ELF-1 (cell line): ENCODE measurements at regions not wholly inside any gene's neighbourhood (a gene's known extent, or its start where the extent isn't known, plus 50 kb on each side); places are given as distances from the start of the nearest gene placed in this dataset.

Experiments used
- DNase-seq: peaks from one replicate; pipeline ENCODE4 v3.0.0-alpha.2; 2016; ENCODE audit warnings: low read depth, low spot score

DNA sequence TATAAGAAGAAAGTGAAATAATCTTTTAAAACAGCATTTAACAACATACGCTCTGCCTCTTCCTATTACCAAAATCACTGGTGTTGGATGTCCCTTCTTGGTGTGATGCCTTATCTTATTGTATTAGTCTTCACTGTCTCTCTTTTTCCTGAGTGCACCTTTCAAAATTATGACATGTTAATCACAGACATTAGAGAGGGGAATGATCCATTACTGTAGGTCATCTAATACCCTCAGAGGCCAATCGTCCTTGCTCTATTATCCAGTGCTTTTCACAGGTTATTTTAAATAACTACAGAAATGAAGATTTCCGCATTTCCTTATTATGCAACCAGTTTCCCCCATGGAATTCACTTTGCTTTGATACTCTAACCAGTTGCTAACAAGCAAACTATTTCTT lies 1292.7 kb downstream of the MAT2B start:
- DNase-seq, result no peak

DNA sequence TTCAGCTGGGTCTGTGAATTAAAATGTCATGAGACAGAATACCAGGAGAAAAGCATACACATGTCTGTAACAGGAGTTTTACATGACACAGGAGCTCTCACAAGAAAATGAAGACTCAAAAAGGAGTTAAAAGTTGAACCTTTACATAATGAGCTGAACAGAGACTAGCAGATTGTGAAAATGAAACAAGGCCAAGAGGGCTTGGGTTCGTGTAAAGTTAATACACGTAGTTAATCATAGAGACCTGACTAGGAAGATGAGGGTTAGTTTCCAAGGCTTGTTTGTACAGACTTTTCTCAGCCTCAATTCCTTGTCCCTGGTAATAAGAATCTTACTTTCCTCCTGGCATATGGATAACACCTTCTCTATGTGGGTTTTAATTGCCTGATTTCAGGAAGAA lies 1294.0 kb downstream of the MAT2B start:
- DNase-seq, result no peak

DNA sequence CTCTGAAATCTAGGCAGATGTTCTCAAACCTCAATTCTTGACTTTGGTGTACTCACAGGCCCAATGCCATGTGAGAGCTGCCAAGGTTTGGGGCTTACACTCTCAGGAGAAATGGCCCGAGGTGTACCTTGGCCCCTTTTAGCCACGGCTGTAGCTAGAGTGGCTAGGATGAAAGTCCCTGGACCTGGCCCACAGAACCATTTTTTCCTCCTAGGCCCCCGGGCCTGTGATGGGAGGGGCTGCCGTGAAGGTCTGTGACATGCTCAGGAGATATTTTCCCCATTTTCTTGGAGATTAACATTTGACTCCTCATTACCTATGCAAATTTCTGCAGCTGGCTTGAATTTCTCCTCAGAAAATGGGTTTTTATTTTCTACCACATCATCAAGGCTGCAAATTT lies 1296.5 kb downstream of the MAT2B start:
- no peak for DNase-seq

DNA sequence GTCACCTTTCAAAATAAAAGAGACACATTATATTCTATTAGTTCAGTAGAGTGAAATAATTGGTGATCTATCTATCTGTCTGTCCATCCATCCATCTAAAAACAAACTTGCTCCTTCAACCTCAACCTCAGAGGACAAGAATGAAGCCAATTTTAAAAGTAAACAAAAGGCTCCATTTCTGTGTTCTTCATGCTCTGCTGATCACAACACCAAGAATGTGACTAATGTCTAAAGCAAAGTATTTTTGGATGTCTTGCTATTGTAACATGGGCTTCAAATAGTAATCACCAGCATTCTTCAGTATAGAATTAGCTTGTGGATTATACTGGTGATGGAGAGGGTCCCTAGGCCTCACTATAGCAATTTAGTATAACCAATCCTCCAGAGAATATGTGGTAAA lies 1304.4 kb downstream of the MAT2B start:
- DNase-seq, result no peak

DNA sequence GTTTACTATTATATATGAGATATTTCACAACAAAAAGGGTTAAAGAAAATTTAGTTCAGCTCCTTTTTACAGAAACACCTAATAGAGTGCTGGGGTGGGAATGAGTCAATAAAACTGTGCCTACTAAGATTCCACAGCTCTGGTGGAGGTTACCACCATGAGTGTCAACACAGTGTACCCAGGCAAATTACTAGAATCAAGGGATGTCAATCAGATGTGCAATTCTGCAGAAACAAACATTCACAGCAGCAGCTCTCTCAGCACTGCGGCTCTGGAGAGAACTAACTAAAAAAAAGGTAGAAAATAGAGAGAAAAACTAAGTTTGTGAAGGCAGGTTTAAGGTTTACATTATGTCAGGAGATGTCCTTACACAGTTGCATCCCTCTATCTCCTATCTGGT lies 1313.0 kb downstream of the MAT2B start:
- DNase-seq, result no peak

DNA sequence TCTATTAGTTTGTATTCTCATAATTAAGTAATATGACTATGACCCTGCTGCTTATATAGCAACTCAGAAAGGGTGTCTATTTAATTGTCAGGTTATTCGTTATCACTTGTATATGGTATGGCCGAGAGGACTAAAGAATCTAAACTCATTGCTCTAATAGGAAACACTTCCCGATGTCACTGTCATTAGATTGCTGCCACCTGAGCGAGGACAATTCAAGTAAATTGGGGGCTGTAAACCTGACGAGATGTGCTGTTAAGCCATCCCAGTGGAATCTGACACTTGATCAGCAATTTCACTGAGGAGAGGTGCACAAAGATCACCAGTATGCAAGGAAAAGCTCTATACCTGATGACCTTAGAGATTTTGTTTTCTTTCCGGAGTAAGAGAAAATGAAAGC lies 1319.3 kb downstream of the MAT2B start:
- no peak for DNase-seq

DNA sequence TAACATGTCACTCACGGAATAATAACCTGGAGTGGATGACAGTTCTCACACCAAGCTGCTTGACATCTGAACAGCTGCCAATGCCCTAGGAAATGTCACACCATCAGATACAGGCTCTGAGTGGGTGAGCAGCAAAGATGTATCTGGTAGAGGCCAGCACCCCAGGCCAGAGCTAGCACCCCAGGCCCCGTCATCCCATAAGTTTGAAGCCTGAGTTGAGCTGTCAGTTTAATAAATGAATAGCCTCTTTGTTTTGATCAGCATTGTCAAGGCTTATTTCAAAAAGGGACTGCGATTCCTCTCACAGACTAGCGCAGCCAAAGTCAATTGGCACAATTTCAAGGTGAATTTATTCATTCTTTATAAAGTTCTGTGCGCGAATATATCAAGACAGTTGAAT lies 1327.1 kb downstream of the MAT2B start:
- DNase-seq, result no peak

DNA sequence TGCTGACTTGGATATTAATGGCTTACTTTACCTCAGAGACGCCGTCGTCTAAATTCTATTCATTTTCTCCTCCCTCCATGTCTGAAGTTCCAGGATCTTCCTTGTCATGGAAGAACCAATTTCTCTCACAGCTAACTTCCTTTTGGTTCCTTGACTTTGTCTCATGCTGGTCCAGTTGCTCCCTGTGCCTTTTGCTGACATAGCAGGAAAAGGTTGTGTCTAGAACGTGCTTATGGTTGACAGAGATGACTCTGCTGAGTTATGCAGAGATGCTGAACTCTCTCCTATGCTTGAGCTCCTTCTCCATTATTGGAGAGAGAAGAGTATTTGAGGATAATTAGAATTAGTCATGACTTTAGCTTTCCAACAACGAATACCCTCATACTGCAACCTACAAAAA lies 1338.9 kb downstream of the MAT2B start:
- DNase-seq, result no peak

DNA sequence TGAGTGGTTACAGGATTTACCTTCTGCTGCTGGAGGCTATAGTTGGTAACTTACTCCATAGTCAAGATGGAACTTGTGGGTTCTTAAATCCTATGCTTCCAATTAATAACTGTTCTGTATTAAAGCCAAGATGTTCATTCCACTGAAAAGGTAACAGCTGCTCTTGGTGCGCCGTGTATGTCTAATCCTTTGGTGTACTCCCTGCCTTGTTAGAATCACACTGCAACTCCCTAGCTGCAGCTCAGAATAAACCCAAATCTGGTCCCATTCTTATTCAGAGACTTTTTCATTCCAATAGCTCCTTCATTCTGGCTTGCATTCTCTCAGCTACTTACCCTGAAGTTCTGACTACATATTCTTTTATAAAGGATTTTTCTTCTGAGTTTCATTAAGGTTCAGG lies 1355.5 kb downstream of the MAT2B start:
- no peak for DNase-seq

DNA sequence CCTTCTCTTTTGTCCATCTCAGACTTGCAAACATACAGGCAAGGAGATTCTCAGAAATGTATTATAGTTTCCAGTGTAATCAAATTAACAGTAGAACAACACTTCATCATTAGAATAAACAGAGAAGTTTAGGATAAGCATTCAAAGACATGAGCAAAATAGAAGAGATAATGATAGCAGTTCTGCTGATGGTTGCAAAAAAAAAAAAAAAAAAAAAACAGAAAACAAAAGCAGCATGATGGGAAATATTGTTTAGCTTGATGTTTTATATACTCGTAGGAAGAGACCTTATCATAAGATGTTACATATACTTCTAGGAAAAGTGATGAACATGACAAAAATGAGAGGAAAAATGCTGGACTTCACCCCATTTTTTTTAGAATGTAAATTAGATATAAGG lies 1356.2 kb downstream of the MAT2B start:
- DNase-seq, result no peak

DNA sequence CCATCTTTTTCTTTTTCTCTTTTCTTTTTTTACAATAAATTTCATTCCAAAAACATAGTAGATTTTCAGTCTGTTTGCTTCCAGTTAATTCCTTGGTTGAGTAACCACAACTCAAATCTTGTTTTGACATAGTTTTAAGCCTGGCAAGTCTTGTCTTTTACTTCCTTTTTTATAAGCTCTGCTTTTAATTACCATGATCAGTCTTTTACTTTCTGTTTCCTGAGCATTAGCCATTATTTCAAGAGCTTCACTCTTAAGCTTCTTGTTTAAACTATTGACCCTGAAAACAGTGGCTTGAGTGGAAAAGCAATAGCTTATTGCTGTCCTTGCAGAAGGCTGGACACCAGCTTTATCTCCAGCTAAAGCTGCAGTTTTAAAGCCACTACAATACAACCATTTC lies 1363.3 kb downstream of the MAT2B start:
- no peak for DNase-seq

DNA sequence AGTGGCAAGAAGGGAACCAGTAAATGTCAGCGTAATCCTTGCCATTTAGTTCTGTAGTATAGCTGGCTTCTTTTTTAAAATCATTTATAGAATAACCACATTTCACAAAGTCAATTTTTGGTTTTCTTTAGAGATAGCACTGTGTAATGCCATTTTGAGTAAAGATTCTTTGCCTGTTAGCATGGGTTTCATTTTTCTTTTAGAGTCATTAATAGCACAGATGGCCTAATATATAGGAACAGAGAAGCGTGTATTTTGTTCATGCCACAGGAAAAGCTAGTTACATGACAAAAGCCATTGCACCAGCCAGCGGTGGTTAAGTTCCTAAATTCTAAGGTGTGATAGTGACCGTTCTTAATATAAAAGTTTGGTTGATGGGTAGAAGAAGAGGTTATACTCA lies 1363.9 kb downstream of the MAT2B start:
- no peak for DNase-seq

DNA sequence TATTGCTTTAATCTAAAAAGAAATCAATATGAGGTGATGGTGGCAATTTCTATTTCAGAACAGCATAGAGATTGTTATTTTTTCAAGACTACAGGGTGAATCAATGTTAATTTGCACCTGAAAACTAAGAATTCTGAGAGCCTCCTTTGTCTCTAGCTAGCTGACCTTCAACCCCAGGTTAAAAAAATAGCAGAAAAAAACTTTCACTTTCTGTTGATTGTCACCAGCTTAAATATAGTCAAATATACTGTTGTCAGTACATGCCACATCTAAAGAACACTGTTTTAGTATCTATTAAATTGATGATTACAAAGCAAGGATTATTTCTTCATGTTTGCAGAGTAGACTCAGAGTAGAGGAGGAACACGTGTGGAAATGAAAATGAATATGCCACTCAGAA lies 1371.4 kb downstream of the MAT2B start:
- DNase-seq, result no peak

DNA sequence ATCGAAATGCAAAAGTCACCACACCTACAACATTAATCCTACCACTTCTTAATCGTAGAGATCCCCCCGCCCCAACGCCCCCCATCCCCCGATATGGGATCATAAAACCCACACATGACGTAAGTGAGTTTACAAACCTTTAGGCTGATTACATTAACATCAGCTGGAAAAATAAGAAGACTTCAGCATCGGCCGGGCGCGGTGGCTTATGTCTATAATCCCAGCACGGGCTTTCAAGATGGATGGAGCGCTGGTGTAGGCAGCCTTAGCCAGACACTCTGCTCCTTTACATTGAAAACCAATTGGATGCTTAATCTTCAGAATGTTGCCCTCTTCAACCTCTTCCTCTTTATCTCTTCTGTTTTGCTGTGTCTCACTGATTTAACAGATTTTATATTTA lies 1376.0 kb downstream of the MAT2B start:
- no peak for DNase-seq

DNA sequence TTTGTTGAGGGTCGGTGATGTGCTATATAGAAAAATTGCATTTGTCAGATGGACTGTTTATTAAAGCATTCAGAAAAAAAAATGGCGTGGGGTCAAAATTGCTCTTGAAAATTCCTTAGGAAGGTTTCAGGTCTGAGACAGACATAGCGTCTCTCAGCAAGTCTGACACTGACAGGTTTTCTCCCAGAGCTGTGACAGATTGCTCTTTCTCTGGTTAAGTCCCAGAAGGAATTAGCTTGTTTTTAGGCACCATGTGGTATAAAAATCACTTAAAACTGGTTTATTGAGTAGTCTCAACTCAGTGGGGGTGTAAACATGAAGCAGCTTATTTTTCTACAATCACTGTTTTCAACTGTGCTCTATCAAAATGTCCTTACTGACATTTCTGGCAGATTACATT lies 1379.8 kb downstream of the MAT2B start:
- DNase-seq, result no peak

DNA sequence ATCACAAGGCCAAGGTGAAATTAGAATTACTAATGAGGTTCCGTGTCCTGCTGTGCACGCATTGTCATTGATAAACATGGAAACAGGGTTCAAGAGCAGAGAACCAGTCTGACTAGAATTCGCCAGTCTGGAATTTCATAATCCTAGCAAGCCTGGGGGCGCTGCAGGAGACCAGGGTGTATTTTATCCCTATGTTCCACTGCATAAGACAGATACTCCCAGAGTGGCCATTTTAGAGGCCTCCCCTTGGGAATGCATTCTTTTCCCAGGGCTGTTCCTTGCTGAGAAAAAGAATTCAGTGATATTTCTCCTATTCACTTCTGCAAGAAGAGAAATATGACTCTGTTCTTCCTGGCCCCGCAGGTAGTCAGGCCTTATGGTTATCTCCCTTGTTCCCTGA lies 1387.7 kb downstream of the MAT2B start:
- DNase-seq, result peak; percentile 12

DNA sequence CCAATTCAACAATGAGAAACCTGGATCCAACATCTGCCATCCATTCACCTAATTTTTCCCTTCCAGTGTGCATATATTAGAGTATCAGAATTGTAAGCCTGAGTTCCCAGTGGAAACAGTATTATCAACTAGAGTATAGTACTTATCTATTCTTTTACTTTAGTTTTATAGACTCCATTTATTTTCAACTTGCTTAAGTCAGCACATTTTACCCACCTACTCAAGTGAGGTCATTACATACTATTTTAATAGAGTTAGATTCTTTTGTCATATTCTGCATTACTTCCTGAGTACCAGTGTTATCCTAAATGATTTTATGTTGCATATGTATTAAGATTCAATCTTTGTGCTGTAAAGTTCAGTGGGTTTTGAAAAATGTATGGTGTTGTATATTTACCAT lies 1393.3 kb downstream of the MAT2B start:
- DNase-seq, result no peak

DNA sequence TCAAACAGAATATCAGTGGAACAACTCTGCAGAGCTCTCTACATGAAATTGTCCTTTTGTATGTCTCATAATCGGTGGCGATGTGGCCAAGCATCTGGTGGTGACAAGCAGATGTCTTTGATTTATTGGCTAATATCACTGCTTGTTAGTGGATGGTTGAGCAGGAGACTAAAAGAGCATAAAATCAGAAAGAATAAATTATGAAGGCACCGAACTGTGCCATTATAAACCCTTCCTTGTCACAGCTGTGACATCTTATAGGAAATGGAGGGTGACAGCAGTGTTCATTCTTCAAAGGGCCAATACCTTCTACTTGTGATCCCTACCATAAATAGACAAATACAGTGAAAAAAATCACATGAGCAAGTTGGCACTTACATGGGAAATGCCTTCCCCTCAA lies 1404.3 kb downstream of the MAT2B start:
- no peak for DNase-seq

DNA sequence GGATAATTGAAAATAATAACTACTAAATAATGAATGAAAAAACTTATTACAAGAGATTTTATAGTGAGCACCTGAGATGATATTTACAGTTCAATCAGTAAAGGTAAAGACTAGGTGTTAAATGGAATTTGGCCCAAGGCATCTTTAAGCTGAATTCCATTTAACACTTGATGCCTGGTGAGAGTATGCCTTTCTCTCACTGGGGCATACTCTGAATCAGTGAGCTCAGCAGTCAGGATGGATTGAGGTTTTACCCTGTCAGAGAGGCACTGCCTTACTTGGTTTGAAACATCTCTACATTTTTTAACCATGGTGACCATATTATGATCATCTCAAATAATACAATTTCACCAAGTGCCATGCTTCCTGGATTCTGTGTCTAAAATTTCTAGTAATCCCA lies 1416.3 kb downstream of the MAT2B start:
- DNase-seq, result peak; percentile 3

DNA sequence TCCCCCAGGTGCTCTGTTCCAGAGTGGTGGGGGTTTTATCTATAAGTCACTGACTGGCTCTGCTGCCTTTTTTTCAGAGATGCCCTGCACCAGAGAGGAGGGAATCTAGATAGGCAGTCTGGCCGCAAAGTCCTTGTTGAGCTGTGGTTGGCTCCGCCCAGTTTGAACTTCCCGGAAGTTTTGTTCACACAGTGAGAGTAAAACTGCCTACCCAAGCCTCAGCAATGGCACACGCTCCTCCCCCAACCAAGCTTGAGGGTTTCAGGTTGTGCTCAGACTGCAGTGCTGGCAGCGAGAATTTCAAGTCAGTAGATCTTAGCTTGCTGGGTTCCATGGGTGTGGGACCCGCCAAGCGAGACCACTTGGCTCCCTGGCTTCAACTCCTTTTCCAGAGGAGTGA lies 1428.6 kb downstream of the MAT2B start:
- peak; percentile 4 for DNase-seq

DNA sequence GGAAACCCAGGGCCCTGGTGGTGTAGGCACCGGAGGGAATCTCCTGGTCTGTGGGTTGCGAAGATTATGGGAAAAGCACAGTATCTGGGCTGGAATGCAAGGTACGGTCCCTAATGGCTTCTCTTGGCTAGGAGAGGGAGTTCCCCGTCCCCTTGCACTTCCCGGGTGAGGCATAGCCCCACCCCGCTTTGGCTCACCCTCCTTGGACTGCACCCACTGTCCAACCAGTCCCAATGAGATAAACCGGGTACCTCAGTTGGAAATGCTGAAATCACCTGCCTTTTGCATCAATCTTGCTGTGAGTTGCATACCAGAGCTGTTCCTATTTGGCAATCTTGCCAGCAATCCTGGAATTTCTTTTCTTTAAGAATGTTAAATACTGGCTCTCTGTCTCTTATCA lies 1429.1 kb downstream of the MAT2B start:
- peak; percentile 1 for DNase-seq

DNA sequence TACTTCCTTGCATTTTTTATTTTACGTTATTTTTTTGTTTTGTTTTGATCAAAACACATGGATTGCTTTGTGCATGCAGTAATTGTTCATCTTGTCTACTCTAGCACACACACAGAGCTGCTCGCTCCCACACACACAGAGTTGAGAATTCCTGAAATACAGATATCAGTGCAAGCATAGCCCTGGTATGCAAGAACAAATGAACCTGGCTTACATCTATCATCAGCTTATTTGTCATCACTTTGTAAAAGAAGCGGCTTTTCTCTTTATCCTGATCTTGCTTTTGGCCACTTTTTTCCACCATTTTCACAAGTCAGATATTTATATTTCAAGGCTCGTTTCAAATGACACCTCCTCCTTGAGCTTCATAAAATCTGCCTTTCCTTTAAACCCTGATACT lies 1435.7 kb downstream of the MAT2B start:
- DNase-seq, result peak; percentile 1

DNA sequence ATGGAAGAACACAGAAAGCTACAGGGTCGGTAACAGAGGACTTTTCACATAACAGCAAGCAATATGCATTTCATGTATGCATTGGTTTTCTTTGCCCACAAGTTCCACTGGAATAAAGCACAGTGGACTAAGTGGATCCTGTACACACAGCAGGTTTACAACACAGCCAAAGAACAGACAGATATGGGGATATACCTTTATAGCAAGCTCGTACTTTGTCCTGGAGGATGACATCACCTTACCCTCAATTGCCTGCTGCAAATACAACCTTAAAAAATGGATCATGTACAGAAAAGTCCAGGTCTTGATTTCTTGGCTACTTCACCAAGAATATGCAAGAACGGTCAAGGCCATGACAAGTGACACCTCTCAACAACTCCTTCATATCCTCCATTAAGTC lies 1445.5 kb downstream of the MAT2B start:
- DNase-seq, result no peak

DNA sequence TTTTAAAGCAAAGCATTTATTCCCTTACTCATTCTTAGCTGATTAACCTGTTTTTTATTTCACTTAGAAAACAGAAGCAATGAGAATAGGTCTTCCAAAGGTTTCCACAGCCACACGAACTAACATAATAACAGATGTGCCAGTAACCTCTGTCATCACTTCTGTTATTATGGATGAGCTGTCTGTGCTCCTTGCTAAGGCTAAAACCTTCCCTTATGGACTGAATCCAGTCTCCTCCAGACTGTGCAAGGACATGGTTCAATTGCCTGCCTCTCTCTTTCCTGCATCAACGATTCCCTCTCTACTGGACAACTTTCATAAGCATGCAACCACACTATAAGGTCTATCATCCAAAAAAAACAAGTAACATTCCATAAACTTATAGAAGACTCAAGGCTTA lies 1446.2 kb downstream of the MAT2B start:
- no peak for DNase-seq

DNA sequence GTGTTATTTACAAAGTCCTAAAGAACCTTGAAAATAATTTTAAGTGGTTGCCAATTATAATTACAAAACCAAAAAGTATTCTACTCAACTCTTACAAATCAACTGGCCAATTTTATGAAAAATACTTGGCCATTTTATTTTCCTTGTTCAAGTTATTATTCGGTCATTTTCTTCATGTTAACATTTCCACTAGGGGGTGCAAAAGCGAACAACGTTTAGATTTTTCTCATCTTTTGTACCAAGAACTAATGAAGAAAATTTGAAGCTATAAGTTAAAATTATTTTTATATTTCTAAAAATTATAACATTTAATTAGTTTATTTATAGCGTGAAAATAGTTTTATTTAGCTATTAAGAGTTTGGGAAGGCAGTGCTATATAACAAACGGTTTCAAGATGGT lies 1453.3 kb downstream of the MAT2B start:
- DNase-seq, result no peak
